IPS-18a (cell line): ENCODE measurements at regions not wholly inside any gene's neighbourhood (a gene's known extent, or its start where the extent isn't known, plus 50 kb on each side); places are given as distances from the start of the nearest gene placed in this dataset.
A peak's percentile ranks its signal among the peaks of the same experiment; 100 is the strongest.

Experiments
- H3K27ac ChIP-seq: one replicate; pipeline ENCODE4 v1.5.1; 2013; ENCODE audit warnings: low read length
- H3K27me3 ChIP-seq: one replicate; pipeline ENCODE4 v1.6.1; 2013; ENCODE audit warnings: mild to moderate bottlenecking, low read length; ENCODE audit not compliant: control insufficient read depth, insufficient read depth
- H3K36me3 ChIP-seq: one replicate; pipeline ENCODE4 v1.6.1; 2013; ENCODE audit warnings: low read depth, low read length; ENCODE audit not compliant: control insufficient read depth
- H3K4me1 ChIP-seq: one replicate; pipeline ENCODE4 v1.6.1; 2013; ENCODE audit warnings: low read depth, low read length; ENCODE audit not compliant: control insufficient read depth
- H3K4me3 ChIP-seq: one replicate; pipeline ENCODE4 v1.5.1; 2013; ENCODE audit warnings: low read length
- H3K9ac ChIP-seq: one replicate; pipeline ENCODE4 v1.6.1; 2013; ENCODE audit warnings: mild to moderate bottlenecking, low read length, moderate library complexity
- H3K9me3 ChIP-seq: one replicate; pipeline ENCODE4 v1.6.1; 2013; ENCODE audit warnings: low read depth, low read length; ENCODE audit not compliant: control insufficient read depth

GRCh38 chr20:11654766-11655165, 262.9 kb upstream of the BTBD3 start:
- no peaks in the 10 kb centered on the region for H3K36me3 ChIP-seq
- no peak overlapping the region for H3K9ac ChIP-seq
- H3K9me3 ChIP-seq = no peaks in the 10 kb centered on the region
- H3K27me3 ChIP-seq = no peaks in the 10 kb centered on the region
- no peak overlapping the region for H3K27ac ChIP-seq
- no peak overlapping the region for H3K4me3 ChIP-seq
- peaks cover 16% of the 10 kb centered on the region for H3K4me1 ChIP-seq

- no peak overlapping the region for H3K4me3 ChIP-seq
- H3K9ac ChIP-seq = no peak overlapping the region
- no peaks in the 10 kb centered on the region for H3K4me1 ChIP-seq
- H3K27ac ChIP-seq = no peak overlapping the region
- H3K36me3 ChIP-seq = no peaks in the 10 kb centered on the region
- H3K27me3 ChIP-seq = no peaks in the 10 kb centered on the region
- no peaks in the 10 kb centered on the region for H3K9me3 ChIP-seq
Observed at GRCh38 chr20:11660673-11661072, 257.0 kb upstream of the BTBD3 start.

- Histone ChIP-seq H3K9ac (no peak overlapping the region), H3K27ac (no peak overlapping the region), H3K36me3 (no peaks in the 10 kb centered on the region), H3K9me3 (no peaks in the 10 kb centered on the region), H3K4me1 (no peaks in the 10 kb centered on the region), H3K27me3 (no peaks in the 10 kb centered on the region), H3K4me3 (no peak overlapping the region)
Observed at GRCh38 chr20:11671015-11671511, 246.6 kb upstream of the BTBD3 start.

- H3K4me3 ChIP-seq = no peak overlapping the region
- no peaks in the 10 kb centered on the region for H3K9me3 ChIP-seq
- peaks cover 5% of the 10 kb centered on the region for H3K4me1 ChIP-seq
- H3K9ac ChIP-seq = no peak overlapping the region
- no peaks in the 10 kb centered on the region for H3K36me3 ChIP-seq
- no peak overlapping the region for H3K27ac ChIP-seq
- no peaks in the 10 kb centered on the region for H3K27me3 ChIP-seq
Observed at GRCh38 chr20:11672959-11673358, 244.7 kb upstream of the BTBD3 start.

- H3K36me3 ChIP-seq = no peaks in the 10 kb centered on the region
- H3K4me3 ChIP-seq = no peak overlapping the region
- no peaks in the 10 kb centered on the region for H3K27me3 ChIP-seq
- no peak overlapping the region for H3K9ac ChIP-seq
- H3K4me1 ChIP-seq = peaks cover 14% of the 10 kb centered on the region
- H3K9me3 ChIP-seq = no peaks in the 10 kb centered on the region
- no peak overlapping the region for H3K27ac ChIP-seq
Observed at GRCh38 chr20:11675920-11676629, 241.6 kb upstream of the BTBD3 start.

GRCh38 chr20:11676630-11677287, 240.9 kb upstream of the BTBD3 start:
- Histone ChIP-seq H3K4me3 (no peak overlapping the region), H3K4me1 (peaks cover 14% of the 10 kb centered on the region), H3K36me3 (no peaks in the 10 kb centered on the region), H3K9ac (no peak overlapping the region), H3K9me3 (no peaks in the 10 kb centered on the region), H3K27ac (no peak overlapping the region), H3K27me3 (no peaks in the 10 kb centered on the region)

- Histone ChIP-seq H3K27me3 (no peaks in the 10 kb centered on the region), H3K9me3 (no peaks in the 10 kb centered on the region), H3K4me3 (no peak overlapping the region)
Observed at GRCh38 chr20:11677428-11677827, 240.3 kb upstream of the BTBD3 start.

GRCh38 chr20:11677836-11678235, 239.9 kb upstream of the BTBD3 start:
- Histone ChIP-seq H3K27ac (no peak overlapping the region), H3K9ac (no peak overlapping the region), H3K9me3 (no peaks in the 10 kb centered on the region), H3K4me3 (no peak overlapping the region), H3K4me1 (peaks cover 14% of the 10 kb centered on the region), H3K36me3 (no peaks in the 10 kb centered on the region), H3K27me3 (no peaks in the 10 kb centered on the region)

More at GRCh38 chr20:11677428-11677827, 240.3 kb upstream of the BTBD3 start:
- Histone ChIP-seq H3K36me3 (no peaks in the 10 kb centered on the region), H3K9ac (no peak overlapping the region), H3K4me1 (peaks cover 14% of the 10 kb centered on the region), H3K27ac (no peak overlapping the region)

GRCh38 chr20:11682285-11682684, 235.4 kb upstream of the BTBD3 start:
- no peak overlapping the region for H3K9ac ChIP-seq
- H3K27me3 ChIP-seq = peaks cover 16% of the 10 kb centered on the region
- no peaks in the 10 kb centered on the region for H3K36me3 ChIP-seq
- no peak overlapping the region for H3K4me3 ChIP-seq
- no peak overlapping the region for H3K27ac ChIP-seq
- peaks cover 18% of the 10 kb centered on the region for H3K4me1 ChIP-seq
- no peaks in the 10 kb centered on the region for H3K9me3 ChIP-seq

- Histone ChIP-seq H3K27ac (no peak overlapping the region), H3K9me3 (no peaks in the 10 kb centered on the region), H3K4me3 (peak overlapping the region; percentile 55), H3K36me3 (no peaks in the 10 kb centered on the region), H3K9ac (no peak overlapping the region), H3K27me3 (peaks cover 28% of the 10 kb centered on the region), H3K4me1 (peaks cover 9% of the 10 kb centered on the region)
Observed at GRCh38 chr20:11686195-11686594, 231.5 kb upstream of the BTBD3 start.

GRCh38 chr20:11686820-11687543, 230.7 kb upstream of the BTBD3 start:
- peak overlapping the region; percentile 55 for H3K4me3 ChIP-seq
- H3K9ac ChIP-seq = peak overlapping the region; percentile 30
- no peak overlapping the region for H3K27ac ChIP-seq

More at GRCh38 chr20:11686820-11687543, 230.7 kb upstream of the BTBD3 start:
- H3K9me3 ChIP-seq = no peaks in the 10 kb centered on the region
- H3K4me1 ChIP-seq = peaks cover 9% of the 10 kb centered on the region
- H3K27me3 ChIP-seq = peaks cover 28% of the 10 kb centered on the region
- no peaks in the 10 kb centered on the region for H3K36me3 ChIP-seq
